OCI-LY3 (cell line): ENCODE measurements at regions not wholly inside any gene's neighbourhood (a gene's known extent, or its start where the extent isn't known, plus 50 kb on each side); places are given as distances from the start of the nearest gene placed in this dataset.

Experiments used
- H2AFZ ChIP-seq: fragments of 200-600, 300-600 bp; shearing (Covaris generic); 2 replicates; pipeline ENCODE4 v1.6.0; 2014; ENCODE audit warnings: antibody characterized with exemption, low read depth, low read length
- H3K27ac ChIP-seq: fragments of 200-600, 300-600 bp; sonication (generic); 2 replicates; pipeline ENCODE4 v1.5.1; 2014; ENCODE audit warnings: mild to moderate bottlenecking, low read length, moderate library complexity, mixed read lengths
- H3K27me3 ChIP-seq: fragments of 200-600, 300-600 bp; sonication (generic); 2 replicates; pipeline ENCODE4 v1.6.1; 2014; ENCODE audit warnings: low read depth, low read length, mixed read lengths
- H3K36me3 ChIP-seq: fragments of 200-600, 300-600 bp; sonication (generic); replicated peaks from 2 replicates; pipeline ENCODE3; 2014; ENCODE audit warnings: low read depth, low read length, mixed read lengths
- H3K4me1 ChIP-seq: fragments of 300-600, 200-600 bp; sonication (generic); 2 replicates; pipeline ENCODE4 v1.6.1; 2014; ENCODE audit warnings: low read length, mixed read lengths
- H3K4me2 ChIP-seq: fragments of 200-600, 300-600 bp; sonication (generic); 2 replicates; pipeline ENCODE4 v1.6.1; 2014; ENCODE audit warnings: low read length, mixed read lengths
- H3K4me3 ChIP-seq: fragments of 300-600, 200-600 bp; sonication (generic); 2 replicates; pipeline ENCODE4 v1.5.1; 2014; ENCODE audit warnings: antibody characterized with exemption, mild to moderate bottlenecking, low read length, moderate library complexity
- H3K79me2 ChIP-seq: fragments of 300-600, 200-600 bp; shearing (Covaris generic); 2 replicates; pipeline ENCODE4 v1.6.1; 2014; ENCODE audit warnings: mild to moderate bottlenecking, low read length, mixed read lengths
- H3K9ac ChIP-seq: fragments of 300-600, 200-600 bp; shearing (Covaris generic); 2 replicates; pipeline ENCODE4 v1.6.0; 2014; ENCODE audit warnings: mild to moderate bottlenecking, low read length, moderate library complexity
- H3K9me3 ChIP-seq: fragments of 200-600, 300-600 bp; shearing (Covaris generic); 2 replicates; pipeline ENCODE4 v1.6.1; 2014; ENCODE audit warnings: low read length, mixed read lengths; ENCODE audit not compliant: insufficient read depth
- H4K20me1 ChIP-seq: fragments of 200-600, 300-600 bp; sonication (generic); 2 replicates; pipeline ENCODE4 v1.6.1; 2016; ENCODE audit warnings: low read length, mixed read lengths; ENCODE audit not compliant: insufficient read depth
- CTCF ChIP-seq: fragments of 200-600, 300-600 bp; sonication (generic); IDR thresholded peaks from 2 replicates; pipeline ENCODE4 v1.5.1; 2014; ENCODE audit warnings: antibody characterized with exemption, low read length, low read depth
- EZH2phosphoT487 ChIP-seq: fragments of 200-600 bp; shearing (Covaris generic); IDR thresholded peaks from 2 replicates; pipeline ENCODE4 v1.6.1; 2018; ENCODE audit warnings: antibody characterized with exemption, mixed run types, low read depth

GRCh38 chr3:80785475-80785874, 976.0 kb downstream of the GBE1 start:
- TF ChIP-seq CTCF (peak; percentile 89), EZH2phosphoT487 (no peak)
- peak overlapping the region; percentile 62 for H2AFZ ChIP-seq
- peak overlapping the region; percentile 52 for H3K4me3 ChIP-seq
- H3K79me2 ChIP-seq = no peaks in the 10 kb centered on the region
- H3K9me3 ChIP-seq = no peaks in the 10 kb centered on the region
- no peak overlapping the region for H3K9ac ChIP-seq
- no peaks in the 10 kb centered on the region for H3K27me3 ChIP-seq
- H3K36me3 ChIP-seq = no peaks in the 10 kb centered on the region
- H3K27ac ChIP-seq = no peak overlapping the region
- no peaks in the 10 kb centered on the region for H4K20me1 ChIP-seq
- peak overlapping the region; percentile 49 for H3K4me2 ChIP-seq
- H3K4me1 ChIP-seq = 0 out of 2 replicates have a peak, but pooled peaks cover 3% of the 10 kb centered on the region

GRCh38 chr3:80771085-80771484, 990.4 kb downstream of the GBE1 start:
- Histone ChIP-seq H3K4me1 (no peaks in the 10 kb centered on the region), H3K9me3 (no peaks in the 10 kb centered on the region), H2AFZ (peak overlapping the region; percentile 41; the same call in 1 of the 2 replicates), H3K27ac (no peak overlapping the region), H3K36me3 (no peaks in the 10 kb centered on the region), H3K4me2 (no peak overlapping the region), H3K27me3 (no peaks in the 10 kb centered on the region), H3K9ac (no peak overlapping the region), H4K20me1 (no peaks in the 10 kb centered on the region), H3K4me3 (no peak overlapping the region), H3K79me2 (no peaks in the 10 kb centered on the region)
- TF ChIP-seq EZH2phosphoT487 (no peak), CTCF (no peak)

- no peak overlapping the region for H3K4me2 ChIP-seq
- no peak overlapping the region for H2AFZ ChIP-seq
- H3K9ac ChIP-seq = no peak overlapping the region
Measured at GRCh38 chr3:80770106-80771074, 991.1 kb downstream of the GBE1 start.

More at GRCh38 chr3:80770106-80771074, 991.1 kb downstream of the GBE1 start:
- H4K20me1 ChIP-seq = no peaks in the 10 kb centered on the region
- H3K79me2 ChIP-seq = no peaks in the 10 kb centered on the region
- no peaks in the 10 kb centered on the region for H3K36me3 ChIP-seq
- H3K4me1 ChIP-seq = no peaks in the 10 kb centered on the region
- TF ChIP-seq EZH2phosphoT487 (no peak), CTCF (no peak)
- no peaks in the 10 kb centered on the region for H3K27me3 ChIP-seq
- H3K27ac ChIP-seq = no peak overlapping the region
- no peak overlapping the region for H3K4me3 ChIP-seq
- H3K9me3 ChIP-seq = no peaks in the 10 kb centered on the region
